ENCODE measurements at regions not wholly inside any gene's neighbourhood (a gene's known extent, or its start where the extent isn't known, plus 50 kb on each side); places are given as distances from the start of the nearest gene placed in this dataset.

DNA sequence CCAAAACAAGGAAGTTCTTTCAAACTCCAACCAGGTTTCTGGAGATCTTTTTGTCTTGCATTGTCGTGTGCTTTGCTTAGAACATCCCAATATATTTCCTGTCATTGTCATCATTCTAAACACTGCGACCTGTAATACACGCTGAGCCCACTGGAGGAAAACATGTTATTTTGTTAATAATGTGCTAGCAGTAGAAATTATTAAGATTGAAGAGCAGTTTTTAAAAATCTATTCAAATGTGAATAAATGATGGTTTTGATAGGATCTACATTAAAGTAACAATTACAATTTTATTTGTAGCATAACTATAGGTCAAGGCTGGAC is 268.5 kb downstream of the PTPRC start:
- no peak overlapping the region for H3K27ac ChIP-seq (ENCODE audit: control insufficient read depth, insufficient read depth)
- H3K36me3 ChIP-seq (ENCODE audit: control insufficient read depth in 2 of 2, insufficient read depth in 2 of 2, low read length in 1 of 2), result no peaks in the 10 kb centered on the region
- H3K9ac ChIP-seq (ENCODE audit: control insufficient read depth, insufficient read depth, low read length), result no peak overlapping the region
- H3K79me2 ChIP-seq (ENCODE audit: control insufficient read depth, insufficient read depth, low read length), result no peaks in the 10 kb centered on the region; the same call in 1 of the 2 replicates
- RAD21 ChIA-PET (ENCODE audit: unreplicated experiment), result no interaction called here
- in situ Hi-C loops (cut with MboI) (no loop called here), intact Hi-C loops (cut with micrococcal nuclease; ENCODE audit: unreplicated experiment) (no loop called here)
- CTCF ChIA-PET, result interaction anchor here (1.3 to 2.7 kb wide), 2 partner anchors 13 to 335 kb away, joined by 5 to 9 read pairs; no protein-coding TSS in a partner anchor
- SMC1A ChIA-PET (ENCODE audit: uncharacterized antibody, unreplicated experiment), result interaction anchor here (1.5 to 4.4 kb wide), 4 partner anchors 13 to 138 kb away, joined by 3 to 40 read pairs (median 12); no protein-coding TSS in a partner anchor
- H3K4me3 ChIP-seq, result no peak overlapping the region
- TF ChIP-seq PAX8 (IDR thresholded peaks at IDR 0.05) (no peak), ZNF687 (IDR thresholded peaks at IDR 0.05) (no peak)
- TF ChIP-seq, protein P1, sequence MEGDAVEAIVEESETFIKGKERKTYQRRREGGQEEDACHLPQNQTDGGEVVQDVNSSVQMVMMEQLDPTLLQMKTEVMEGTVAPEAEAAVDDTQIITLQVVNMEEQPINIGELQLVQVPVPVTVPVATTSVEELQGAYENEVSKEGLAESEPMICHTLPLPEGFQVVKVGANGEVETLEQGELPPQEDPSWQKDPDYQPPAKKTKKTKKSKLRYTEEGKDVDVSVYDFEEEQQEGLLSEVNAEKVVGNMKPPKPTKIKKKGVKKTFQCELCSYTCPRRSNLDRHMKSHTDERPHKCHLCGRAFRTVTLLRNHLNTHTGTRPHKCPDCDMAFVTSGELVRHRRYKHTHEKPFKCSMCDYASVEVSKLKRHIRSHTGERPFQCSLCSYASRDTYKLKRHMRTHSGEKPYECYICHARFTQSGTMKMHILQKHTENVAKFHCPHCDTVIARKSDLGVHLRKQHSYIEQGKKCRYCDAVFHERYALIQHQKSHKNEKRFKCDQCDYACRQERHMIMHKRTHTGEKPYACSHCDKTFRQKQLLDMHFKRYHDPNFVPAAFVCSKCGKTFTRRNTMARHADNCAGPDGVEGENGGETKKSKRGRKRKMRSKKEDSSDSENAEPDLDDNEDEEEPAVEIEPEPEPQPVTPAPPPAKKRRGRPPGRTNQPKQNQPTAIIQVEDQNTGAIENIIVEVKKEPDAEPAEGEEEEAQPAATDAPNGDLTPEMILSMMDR (IDR thresholded peaks at IDR 0.05 in 2 of 3, conservative IDR thresholded peaks at IDR 0.05 in 1 of 3; ENCODE audit: control insufficient read depth in 2 of 3, extremely low read depth in 1 of 3, insufficient read depth in 1 of 3, low read depth in 3 of 3, low read length in 3 of 3), result 0 out of 6 replicates have a peak, but pooled peaks of 1 of the 3 experiments have one; percentile 8
- WGBS (ENCODE audit: insufficient coverage, insufficient replicate concordance, low lambda C conversion rate, missing lambda C conversion rate), result 15% methylated on average over 3 of the region's 3 CpGs
- H3K9me3 ChIP-seq (replicated peaks; ENCODE audit: control insufficient read depth, insufficient read depth, low read length), result no peaks in the 10 kb centered on the region; the same call in 2 of the 3 replicates
- BruUV-seq (replicated peaks), result no TSS peak
- POLR2A ChIA-PET, result no interaction called here
- no peaks in the 10 kb centered on the region for H4K20me1 ChIP-seq (ENCODE audit: control insufficient read depth, insufficient read depth)
- H3K4me1 ChIP-seq (ENCODE audit: control insufficient read depth, insufficient read depth, low read length), result peaks cover 2% of the 10 kb centered on the region; the same call in 1 of the 2 replicates
- no peaks in the 10 kb centered on the region for H3K27me3 ChIP-seq (replicated peaks in 1 of 2; ENCODE audit: control insufficient read depth in 2 of 2, insufficient read depth in 2 of 2, low read length in 1 of 2)
- peak overlapping the region; percentile 2; the same call in 1 of the 2 replicates for H3K4me2 ChIP-seq (ENCODE audit: control insufficient read depth, insufficient read depth)
- no peak for FAIRE-seq
- ATAC-seq, result peak; percentile 52
- H2AFZ ChIP-seq (ENCODE audit: control insufficient read depth, low read depth, low read length), result no peak overlapping the region
- DNase-seq (ENCODE audit: low read depth, low spot score), result no peak
